Endothelial cell of umbilical vein (primary cell): ENCODE measurements at regions not wholly inside any gene's neighbourhood (a gene's known extent, or its start where the extent isn't known, plus 50 kb on each side); places are given as distances from the start of the nearest gene placed in this dataset.

ENCODE experiments used
- BruUV-seq: library from RNA; stranded (reverse); fragments of 400-500 nt; replicated peaks from 2 replicates; lab custom pipeline; 2021; lab: Mats Ljungman, UMichigan
- CTCF ChIA-PET: fragments of 300-600, 350-600 bp; sonication (Branson Sonifier 250); formaldehyde crosslinking; loops from one replicate; lab custom pipeline; 2021; ENCODE audit warnings: antibody characterized with exemption, inconsistent platforms; lab: Charles Lee
- POLR2A ChIA-PET: fragments of 300-600, 350-600 bp; sonication (Branson Sonifier 250); formaldehyde crosslinking; loops from one replicate; lab custom pipeline; 2021; ENCODE audit warnings: antibody characterized with exemption, inconsistent platforms; lab: Charles Lee
- DNase-seq: peaks from one replicate; pipeline ENCODE4 v3.0.0-alpha.2; 2011; ENCODE audit warnings: low read depth, low spot score
- FAIRE-seq: peaks from 2 replicates; lab custom pipeline; 2011; peaks lifted over from hg19 to GRCh38; lab: Jason Lieb, UNC
- H2AFZ ChIP-seq: 2 replicates; pipeline ENCODE4 v1.6.0; 2012; ENCODE audit warnings: low read depth, low read length, control low read depth, inconsistent platforms
- H3K27ac ChIP-seq: 2 replicates; pipeline ENCODE4 v1.5.1; 2011; ENCODE audit warnings: low read depth, mild to moderate bottlenecking, control low read depth, low read length, moderate library complexity; ENCODE audit not compliant: insufficient read depth
- H3K27me3 ChIP-seq, 2 experiments: 2 replicates each; pipeline versions ENCODE4 v1.6.0 to v1.6.1; 2011; ENCODE audit warnings: low read length in 2 of 2, mixed read lengths in 1 of 2; ENCODE audit not compliant: control insufficient read depth in 2 of 2, insufficient read depth in 2 of 2
- H3K36me3 ChIP-seq, 2 experiments: 2 replicates in 1 of 2; 3 replicates in 1 of 2; pipeline ENCODE4 v1.5.1; 2011; ENCODE audit warnings: low read length in 2 of 2, mild to moderate bottlenecking in 1 of 2, moderate library complexity in 1 of 2; ENCODE audit not compliant: control insufficient read depth in 2 of 2, insufficient read depth in 2 of 2; ENCODE audit errors: extremely low read depth in 1 of 2
- H3K4me1 ChIP-seq: 3 replicates; pipeline ENCODE4 v1.5.1; 2011; ENCODE audit warnings: mild to moderate bottlenecking, low read length; ENCODE audit not compliant: control insufficient read depth, insufficient read depth; ENCODE audit errors: extremely low read depth
- H3K4me2 ChIP-seq: 2 replicates; pipeline ENCODE4 v1.6.1; 2011; ENCODE audit warnings: low read length, control low read depth, mixed read lengths; ENCODE audit not compliant: insufficient read depth
- H3K4me3 ChIP-seq, 3 experiments: fragments of 200-600 bp in 1 of 3; sonication (generic), shearing (Covaris generic) in 1 of 3; replicated peaks in 1 of 3; 2 replicates each; pipeline ENCODE4 v1.5.1; 2011 to 2016; ENCODE audit warnings: control low read depth in 3 of 3, low read length in 3 of 3, mild to moderate bottlenecking in 2 of 3, inconsistent platforms in 1 of 3, low read depth in 1 of 3, moderate library complexity in 1 of 3; ENCODE audit not compliant: insufficient read depth in 1 of 3
- H3K79me2 ChIP-seq: 2 replicates; pipeline ENCODE4 v1.6.0; 2012; ENCODE audit warnings: low read length, inconsistent platforms; ENCODE audit not compliant: control insufficient read depth, insufficient read depth
- H3K9ac ChIP-seq: replicated peaks from 2 replicates; pipeline ENCODE3; 2011; ENCODE audit warnings: low read length, control low read depth; ENCODE audit not compliant: insufficient read depth; ENCODE audit errors: extremely low read depth
- H3K9me1 ChIP-seq: replicated peaks from 3 replicates; pipeline ENCODE4 v1.6.0; 2011; ENCODE audit warnings: mild to moderate bottlenecking, low read length; ENCODE audit not compliant: control insufficient read depth, insufficient read depth; ENCODE audit errors: extremely low read depth
- H3K9me3 ChIP-seq: replicated peaks from 2 replicates; pipeline ENCODE4 v1.5.1; 2012; ENCODE audit warnings: low read length, inconsistent platforms; ENCODE audit not compliant: control insufficient read depth, insufficient read depth
- H4K20me1 ChIP-seq: replicated peaks from 2 replicates; pipeline ENCODE3; 2011; ENCODE audit warnings: mild to moderate bottlenecking, low read length; ENCODE audit not compliant: control insufficient read depth, insufficient read depth; ENCODE audit errors: extremely low read depth
- CTCF ChIP-seq, 2 donors: IDR thresholded peaks; 1 replicate in 1 of 2; 2 replicates in 1 of 2; pipeline ENCODE4 v1.5.1; 2011; ENCODE audit warnings: low read length in 2 of 2, mild to moderate bottlenecking in 2 of 2, moderate library complexity in 2 of 2, control low read depth in 1 of 2, inconsistent platforms in 1 of 2, low read depth in 1 of 2; ENCODE audit not compliant: insufficient read depth in 1 of 2; ENCODE audit errors: extremely low read depth in 1 of 2
- EZH2 ChIP-seq: IDR thresholded peaks from 2 replicates; pipeline ENCODE4 v1.6.1; 2012; ENCODE audit warnings: borderline replicate concordance, low read depth, mild to moderate bottlenecking, moderate library complexity, low read length, inconsistent platforms; ENCODE audit not compliant: severe bottlenecking
- FOS ChIP-seq: IDR thresholded peaks from 2 replicates; pipeline ENCODE4 v1.6.1; 2011; ENCODE audit warnings: mild to moderate bottlenecking, low read length, moderate library complexity, borderline replicate concordance; ENCODE audit not compliant: insufficient read depth
- GATA2 ChIP-seq: IDR thresholded peaks from 2 replicates; pipeline ENCODE4 v1.7.0; 2011; ENCODE audit warnings: low read depth, mild to moderate bottlenecking, moderate library complexity, mixed read lengths, low read length; ENCODE audit not compliant: insufficient read length, insufficient read depth
- JUN ChIP-seq: IDR thresholded peaks from 2 replicates; pipeline ENCODE4 v1.6.1; 2011; ENCODE audit warnings: borderline replicate concordance, low read depth; ENCODE audit not compliant: insufficient read length, insufficient read depth
- MYC ChIP-seq: IDR thresholded peaks from one replicate; pipeline ENCODE4 v1.6.1; 2011; ENCODE audit warnings: mild to moderate bottlenecking, low read depth, low read length
- POLR2A ChIP-seq: IDR thresholded peaks from 2 replicates; pipeline ENCODE4 v1.6.1; 2012; ENCODE audit warnings: low read depth, mild to moderate bottlenecking, control low read depth, low read length
- POLR2AphosphoS5 ChIP-seq: IDR thresholded peaks from 2 replicates; pipeline ENCODE4 v1.6.1; 2012; ENCODE audit warnings: low read depth, mild to moderate bottlenecking, control low read depth, low read length, moderate library complexity; ENCODE audit not compliant: insufficient read depth
- dilution Hi-C: fragments of 300-500 bp; cut with MboI; formaldehyde crosslinking; loops from one replicate; pipeline ENCODE4 v1.15.0; 2019; ENCODE audit warnings: low sequenced_read_pairs; ENCODE audit not compliant: extremely low pct_ligation_motif_present
- intact Hi-C: fragments of 100-400 bp; cut with micrococcal nuclease; formaldehyde crosslinking; loops from one replicate; pipeline ENCODE4 v1.10.0; 2022
- TF ChIP-seq, protein P1 (sequence below): IDR thresholded peaks from 2 replicates; pipeline ENCODE4 v1.6.1; 2011; ENCODE audit not compliant: insufficient read depth, insufficient read length

DNA sequence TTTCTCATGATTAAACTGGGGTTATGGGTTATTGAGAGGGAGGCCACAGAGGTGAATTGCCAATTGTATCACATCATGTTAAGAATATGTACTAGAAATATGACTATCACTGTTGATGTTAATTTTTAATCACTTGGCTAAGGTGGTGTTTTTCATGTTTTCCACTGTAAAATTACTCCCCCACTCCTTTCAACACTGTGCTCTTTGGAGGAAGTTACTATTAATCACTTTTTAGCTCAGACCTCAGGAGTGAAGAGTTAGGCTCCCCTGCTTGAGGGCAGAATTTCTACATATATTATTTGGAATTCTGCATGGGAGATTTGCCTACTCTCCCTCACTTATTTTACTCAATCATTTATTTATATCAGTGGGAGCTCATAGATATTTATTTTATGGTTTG lies 76.0 kb upstream of the OSR1 start:
- FAIRE-seq (no peak), DNase-seq (no peak)
- no peaks in the 10 kb centered on the region for H4K20me1 ChIP-seq
- no peaks in the 10 kb centered on the region for H3K27me3 ChIP-seq
- no peak overlapping the region for H3K4me3 ChIP-seq
- H3K27ac ChIP-seq, result no peak overlapping the region
- no peak overlapping the region for H3K4me2 ChIP-seq
- H2AFZ ChIP-seq, result no peak overlapping the region
- no peak overlapping the region for H3K9ac ChIP-seq
- H3K9me3 ChIP-seq, result no peaks in the 10 kb centered on the region
- ChIA-PET CTCF (no interaction called here), POLR2A (no interaction called here)
- intact Hi-C loops (no loop called here), dilution Hi-C loops (no loop called here)
- H3K4me1 ChIP-seq, result no peaks in the 10 kb centered on the region
- H3K36me3 ChIP-seq, result no peaks in the 10 kb centered on the region
- no peaks in the 10 kb centered on the region for H3K79me2 ChIP-seq
- H3K9me1 ChIP-seq, result no peaks in the 10 kb centered on the region
- TF ChIP-seq POLR2AphosphoS5 (no peak), POLR2A (no peak), CTCF (IDR thresholded peaks at IDR 0.05; ENCODE audit: extremely low read depth in 1 of 2, insufficient read depth in 1 of 2, low read depth in 1 of 2, low read length in 2 of 2) (no peak), FOS (no peak), MYC (no peak), JUN (no peak), EZH2 (no peak), GATA2 (no peak)
- TF ChIP-seq, protein P1, sequence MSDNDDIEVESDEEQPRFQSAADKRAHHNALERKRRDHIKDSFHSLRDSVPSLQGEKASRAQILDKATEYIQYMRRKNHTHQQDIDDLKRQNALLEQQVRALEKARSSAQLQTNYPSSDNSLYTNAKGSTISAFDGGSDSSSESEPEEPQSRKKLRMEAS, result no peak
- no TSS peak for BruUV-seq
